HL-60 (cell line): ENCODE measurements at regions not wholly inside any gene's neighbourhood (a gene's known extent, or its start where the extent isn't known, plus 50 kb on each side); places are given as distances from the start of the nearest gene placed in this dataset.

Experiments
- GABPA ChIP-seq: IDR thresholded peaks from 2 replicates; pipeline ENCODE4 v1.6.1; 2012; ENCODE audit warnings: low read depth
- POLR2AphosphoS5 ChIP-seq: IDR thresholded peaks from 2 replicates; pipeline ENCODE4 v1.6.1; 2012; ENCODE audit warnings: low read depth
- TF ChIP-seq, protein P1 (sequence below): IDR thresholded peaks from one replicate; pipeline ENCODE4 v1.5.1; 2011; ENCODE audit warnings: low read length, control low read depth, inconsistent platforms; ENCODE audit not compliant: insufficient read depth
- TF ChIP-seq, protein P2 (sequence below): IDR thresholded peaks from 2 replicates; pipeline ENCODE4 v1.6.1; 2012; ENCODE audit warnings: low read depth; ENCODE audit not compliant: insufficient replicate concordance

DNA sequence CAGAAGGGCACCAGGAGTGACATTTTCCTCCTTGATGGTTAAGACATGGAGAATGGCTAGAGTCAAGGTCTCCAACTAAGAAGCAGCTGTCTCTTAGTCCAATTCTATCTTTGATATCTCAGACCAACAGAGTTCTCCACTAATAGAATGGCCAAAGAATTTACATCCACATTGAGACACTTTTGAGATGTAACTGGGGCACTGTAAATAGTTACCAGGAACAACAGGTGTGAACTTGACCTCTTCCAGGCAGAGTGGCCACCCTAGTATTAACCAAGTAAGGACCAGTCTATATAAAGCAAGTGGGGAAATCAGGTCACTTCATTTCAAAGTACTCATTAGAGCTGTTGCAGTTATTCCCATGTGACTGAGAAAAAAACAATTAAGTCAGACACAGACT is 159.7 kb upstream of the RAD23B start:
- no peak for TF ChIP-seq POLR2AphosphoS5
- TF ChIP-seq, protein P1, sequence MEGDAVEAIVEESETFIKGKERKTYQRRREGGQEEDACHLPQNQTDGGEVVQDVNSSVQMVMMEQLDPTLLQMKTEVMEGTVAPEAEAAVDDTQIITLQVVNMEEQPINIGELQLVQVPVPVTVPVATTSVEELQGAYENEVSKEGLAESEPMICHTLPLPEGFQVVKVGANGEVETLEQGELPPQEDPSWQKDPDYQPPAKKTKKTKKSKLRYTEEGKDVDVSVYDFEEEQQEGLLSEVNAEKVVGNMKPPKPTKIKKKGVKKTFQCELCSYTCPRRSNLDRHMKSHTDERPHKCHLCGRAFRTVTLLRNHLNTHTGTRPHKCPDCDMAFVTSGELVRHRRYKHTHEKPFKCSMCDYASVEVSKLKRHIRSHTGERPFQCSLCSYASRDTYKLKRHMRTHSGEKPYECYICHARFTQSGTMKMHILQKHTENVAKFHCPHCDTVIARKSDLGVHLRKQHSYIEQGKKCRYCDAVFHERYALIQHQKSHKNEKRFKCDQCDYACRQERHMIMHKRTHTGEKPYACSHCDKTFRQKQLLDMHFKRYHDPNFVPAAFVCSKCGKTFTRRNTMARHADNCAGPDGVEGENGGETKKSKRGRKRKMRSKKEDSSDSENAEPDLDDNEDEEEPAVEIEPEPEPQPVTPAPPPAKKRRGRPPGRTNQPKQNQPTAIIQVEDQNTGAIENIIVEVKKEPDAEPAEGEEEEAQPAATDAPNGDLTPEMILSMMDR = no peak
- TF ChIP-seq, protein P2, sequence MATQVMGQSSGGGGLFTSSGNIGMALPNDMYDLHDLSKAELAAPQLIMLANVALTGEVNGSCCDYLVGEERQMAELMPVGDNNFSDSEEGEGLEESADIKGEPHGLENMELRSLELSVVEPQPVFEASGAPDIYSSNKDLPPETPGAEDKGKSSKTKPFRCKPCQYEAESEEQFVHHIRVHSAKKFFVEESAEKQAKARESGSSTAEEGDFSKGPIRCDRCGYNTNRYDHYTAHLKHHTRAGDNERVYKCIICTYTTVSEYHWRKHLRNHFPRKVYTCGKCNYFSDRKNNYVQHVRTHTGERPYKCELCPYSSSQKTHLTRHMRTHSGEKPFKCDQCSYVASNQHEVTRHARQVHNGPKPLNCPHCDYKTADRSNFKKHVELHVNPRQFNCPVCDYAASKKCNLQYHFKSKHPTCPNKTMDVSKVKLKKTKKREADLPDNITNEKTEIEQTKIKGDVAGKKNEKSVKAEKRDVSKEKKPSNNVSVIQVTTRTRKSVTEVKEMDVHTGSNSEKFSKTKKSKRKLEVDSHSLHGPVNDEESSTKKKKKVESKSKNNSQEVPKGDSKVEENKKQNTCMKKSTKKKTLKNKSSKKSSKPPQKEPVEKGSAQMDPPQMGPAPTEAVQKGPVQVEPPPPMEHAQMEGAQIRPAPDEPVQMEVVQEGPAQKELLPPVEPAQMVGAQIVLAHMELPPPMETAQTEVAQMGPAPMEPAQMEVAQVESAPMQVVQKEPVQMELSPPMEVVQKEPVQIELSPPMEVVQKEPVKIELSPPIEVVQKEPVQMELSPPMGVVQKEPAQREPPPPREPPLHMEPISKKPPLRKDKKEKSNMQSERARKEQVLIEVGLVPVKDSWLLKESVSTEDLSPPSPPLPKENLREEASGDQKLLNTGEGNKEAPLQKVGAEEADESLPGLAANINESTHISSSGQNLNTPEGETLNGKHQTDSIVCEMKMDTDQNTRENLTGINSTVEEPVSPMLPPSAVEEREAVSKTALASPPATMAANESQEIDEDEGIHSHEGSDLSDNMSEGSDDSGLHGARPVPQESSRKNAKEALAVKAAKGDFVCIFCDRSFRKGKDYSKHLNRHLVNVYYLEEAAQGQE = no peak
- TF ChIP-seq GABPA = no peak
